SK-N-MC (cell line): ENCODE measurements at regions not wholly inside any gene's neighbourhood (a gene's known extent, or its start where the extent isn't known, plus 50 kb on each side); places are given as distances from the start of the nearest gene placed in this dataset.

Experiments
- DNase-seq: peaks from one replicate; pipeline ENCODE4 v3.0.0-alpha.2; 2011; ENCODE audit warnings: low read depth, low spot score
- H3K27ac ChIP-seq: fragments of 200-600 bp; sonication (generic); 2 replicates; pipeline ENCODE4 v1.5.1; 2016; ENCODE audit warnings: mixed run types
- H3K36me3 ChIP-seq: fragments of 200-600 bp; sonication (generic); 2 replicates; pipeline ENCODE4 v1.6.1; 2017; ENCODE audit warnings: antibody characterized with exemption, low read length, mixed read lengths; ENCODE audit not compliant: insufficient read depth
- H3K4me3 ChIP-seq: fragments of 200-600 bp; sonication (generic); 2 replicates; pipeline ENCODE4 v1.5.1; 2016
- H3K9ac ChIP-seq: fragments of 200-600 bp; sonication (generic); 2 replicates; pipeline ENCODE4 v1.8.0; 2017; ENCODE audit warnings: mixed run types, mixed read lengths; ENCODE audit not compliant: insufficient read length
- H3K9me3 ChIP-seq: fragments of 200-600 bp; sonication (generic); 2 replicates; pipeline ENCODE4 v1.6.1; 2017; ENCODE audit warnings: low read depth, mild to moderate bottlenecking, antibody characterized with exemption, low read length, moderate library complexity, mixed read lengths
- EZH2 ChIP-seq: fragments of 200-600 bp; sonication (generic); IDR thresholded peaks from one replicate; pipeline ENCODE4 v1.6.1; 2017; ENCODE audit warnings: antibody characterized with exemption
- FOXP2 ChIP-seq: optimal IDR thresholded peaks from 2 replicates; pipeline ENCODE3; 2011; ENCODE audit warnings: mild to moderate bottlenecking, moderate library complexity; ENCODE audit not compliant: insufficient read depth; ENCODE audit errors: extremely low read length, control extremely low read depth
- POLR2AphosphoS5 ChIP-seq: IDR thresholded peaks from 2 replicates; pipeline ENCODE4 v1.6.1; 2012; ENCODE audit warnings: mild to moderate bottlenecking, low read depth, low read length, borderline replicate concordance

DNA sequence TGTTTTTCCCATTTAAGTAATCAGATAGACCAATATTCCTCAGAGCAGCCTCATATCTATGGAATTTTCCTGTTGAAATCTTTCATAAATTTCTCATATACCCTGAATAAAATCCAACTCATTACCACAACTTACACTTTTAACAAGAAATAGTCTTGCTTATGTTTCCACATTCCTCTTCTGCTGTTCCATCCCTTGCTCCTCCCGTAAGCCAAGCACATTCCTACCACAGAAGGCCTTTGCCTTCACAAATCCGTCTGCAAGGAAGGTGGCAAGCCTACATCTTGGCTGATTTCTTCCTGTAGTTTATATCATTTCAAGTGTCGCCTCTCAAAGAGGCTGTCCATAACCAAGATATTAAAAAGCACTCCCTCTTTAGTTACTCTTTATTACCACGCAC, 127.7 kb downstream of the C12orf50 start:
- H3K4me3 ChIP-seq, result no peak overlapping the region
- TF ChIP-seq POLR2AphosphoS5, result no peak
- no peak for TF ChIP-seq FOXP2
- TF ChIP-seq EZH2, result no peak
- DNase-seq, result no peak
- no peaks in the 10 kb centered on the region for H3K9me3 ChIP-seq
- H3K9ac ChIP-seq, result no peak overlapping the region
- H3K36me3 ChIP-seq, result no peaks in the 10 kb centered on the region
- H3K27ac ChIP-seq, result no peak overlapping the region

- H3K36me3 ChIP-seq, result no peaks in the 10 kb centered on the region
- no peaks in the 10 kb centered on the region for H3K9me3 ChIP-seq
- TF ChIP-seq FOXP2 (no peak), EZH2 (no peak)
- H3K4me3 ChIP-seq, result no peak overlapping the region
- no peak overlapping the region for H3K9ac ChIP-seq
- no peak for DNase-seq
- H3K27ac ChIP-seq, result no peak overlapping the region
These were observed 131.5 kb downstream of the C12orf50 start for GRCh38 chr12:87897662-87898061.

DNA sequence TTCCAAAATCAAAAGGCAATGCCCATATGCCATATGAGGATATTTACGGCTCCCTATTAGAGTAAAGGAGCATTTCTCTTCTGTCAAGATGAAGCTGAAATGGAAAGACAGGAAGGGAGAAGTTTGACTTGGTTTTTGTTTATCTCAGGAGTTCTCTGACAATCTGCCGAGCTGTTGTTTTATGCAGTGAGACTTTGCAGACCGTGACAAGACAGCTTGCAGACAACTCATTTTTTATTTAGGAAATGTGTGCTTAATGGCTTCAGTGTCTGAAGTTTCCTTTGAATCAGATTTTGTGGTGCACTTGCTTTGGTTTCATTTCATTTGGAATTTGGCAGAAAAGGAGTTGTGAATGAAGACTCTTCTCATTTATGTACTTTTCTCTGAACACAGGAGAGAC, 145.4 kb downstream of the C12orf50 start:
- Histone ChIP-seq H3K9me3 (no peaks in the 10 kb centered on the region), H3K4me3 (peak overlapping the region; percentile 62), H3K36me3 (no peaks in the 10 kb centered on the region), H3K9ac (peak overlapping the region; percentile 34), H3K27ac (no peak overlapping the region)
- no peak for TF ChIP-seq EZH2
- TF ChIP-seq FOXP2, result no peak
- no peak for TF ChIP-seq POLR2AphosphoS5
- DNase-seq, result no peak

- DNase-seq, result no peak
- H3K27ac ChIP-seq, result no peak overlapping the region
These were observed 150.1 kb downstream of the C12orf50 start for GRCh38 chr12:87879141-87879540.

DNA sequence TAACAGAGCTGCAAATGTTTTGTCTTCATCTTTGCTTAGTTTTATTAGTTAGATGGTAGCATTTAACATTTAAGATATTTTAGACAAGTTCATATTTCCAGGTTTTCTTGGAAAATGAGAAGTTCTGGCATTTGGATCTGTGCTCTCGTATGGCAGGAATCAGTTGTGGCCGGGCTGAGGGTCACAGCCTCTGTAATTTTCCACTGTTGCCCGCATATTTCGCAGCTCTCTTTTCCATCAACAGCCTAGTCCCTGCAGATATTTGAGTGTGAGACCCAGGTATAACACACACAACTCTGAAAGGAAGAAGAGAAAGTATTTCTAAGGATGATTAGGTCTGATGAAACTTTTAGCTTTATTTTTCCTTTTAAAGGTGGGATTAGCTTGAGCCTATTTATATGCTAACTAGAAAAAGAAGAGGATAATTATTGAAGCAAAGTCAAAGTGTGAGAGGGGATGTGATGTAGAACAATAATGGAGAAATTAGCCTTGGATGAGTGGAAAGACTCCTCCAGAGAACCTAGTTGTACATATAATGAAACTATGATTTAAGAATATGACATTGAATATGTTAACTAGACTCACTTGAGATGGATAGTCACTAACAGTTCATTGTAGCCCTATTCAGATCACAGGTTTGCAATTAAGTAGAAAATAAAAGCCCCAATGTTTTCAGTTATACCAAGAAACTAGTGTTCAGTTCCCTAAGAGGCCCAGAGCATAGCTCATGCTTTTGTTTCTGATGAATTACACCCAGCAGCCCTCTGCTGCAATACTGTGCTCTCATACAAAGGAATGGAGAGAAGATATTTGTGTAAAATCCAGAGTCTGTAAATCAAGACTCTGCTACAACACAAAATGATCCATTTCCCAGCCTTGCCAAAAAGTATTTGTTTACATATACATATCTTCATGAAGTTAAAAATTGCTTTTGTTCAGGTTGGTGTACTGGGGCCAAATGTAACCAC, 158.4 kb downstream of the C12orf50 start:
- TF ChIP-seq FOXP2 (no peak), POLR2AphosphoS5 (no peak)
- H3K9ac ChIP-seq, result no peak overlapping the region
- H3K36me3 ChIP-seq, result no peaks in the 10 kb centered on the region

More at GRCh38 chr12:87879141-87879540, 150.1 kb downstream of the C12orf50 start:
- Histone ChIP-seq H3K4me3 (no peak overlapping the region), H3K9ac (no peak overlapping the region), H3K36me3 (no peaks in the 10 kb centered on the region), H3K9me3 (no peaks in the 10 kb centered on the region)
- TF ChIP-seq FOXP2 (no peak), POLR2AphosphoS5 (no peak), EZH2 (no peak)

DNA sequence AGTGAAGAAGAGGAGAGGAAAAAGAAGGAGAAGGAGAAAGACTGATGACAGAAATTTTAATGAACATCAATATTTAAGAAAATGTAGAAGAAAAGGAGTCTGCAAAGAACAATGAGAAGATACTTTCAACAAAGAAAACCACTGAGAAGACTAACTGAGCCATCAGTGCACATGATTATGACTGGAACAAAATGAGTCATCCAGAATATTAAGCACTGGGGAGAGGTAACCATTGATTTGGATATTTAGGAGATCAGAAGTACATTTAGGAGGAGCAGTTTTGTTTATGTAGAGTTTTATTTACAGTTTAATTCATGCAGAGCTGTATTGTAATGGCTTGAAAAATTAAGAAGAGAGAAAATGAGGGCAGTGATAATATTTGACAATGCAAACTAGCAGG, 159.1 kb downstream of the C12orf50 start:
- DNase-seq, result no peak

More for the DNA sequence above, 158.4 kb downstream of the C12orf50 start:
- Histone ChIP-seq H3K27ac (no peak overlapping the region), H3K9me3 (no peaks in the 10 kb centered on the region), H3K4me3 (no peak overlapping the region)
- no peak for DNase-seq

GRCh38 chr12:87866578-87867292, 162.5 kb downstream of the C12orf50 start:
- DNase-seq, result no peak
- no peak for TF ChIP-seq FOXP2
- no peak for TF ChIP-seq EZH2
- no peak for TF ChIP-seq POLR2AphosphoS5

More for the DNA sequence above, 159.1 kb downstream of the C12orf50 start:
- Histone ChIP-seq H3K9me3 (no peaks in the 10 kb centered on the region), H3K9ac (no peak overlapping the region), H3K4me3 (no peak overlapping the region), H3K27ac (no peak overlapping the region), H3K36me3 (no peaks in the 10 kb centered on the region)
- no peak for TF ChIP-seq EZH2
- no peak for TF ChIP-seq POLR2AphosphoS5
- no peak for TF ChIP-seq FOXP2

GRCh38 chr12:87861791-87862190, 167.4 kb downstream of the C12orf50 start:
- H3K36me3 ChIP-seq, result no peaks in the 10 kb centered on the region
- H3K27ac ChIP-seq, result no peak overlapping the region
- H3K4me3 ChIP-seq, result no peak overlapping the region
- H3K9me3 ChIP-seq, result no peaks in the 10 kb centered on the region
- TF ChIP-seq FOXP2 (no peak), POLR2AphosphoS5 (no peak), EZH2 (no peak)
- no peak overlapping the region for H3K9ac ChIP-seq
- DNase-seq, result no peak

More at GRCh38 chr12:87866578-87867292, 162.5 kb downstream of the C12orf50 start:
- Histone ChIP-seq H3K9ac (no peak overlapping the region), H3K4me3 (no peak overlapping the region), H3K9me3 (no peaks in the 10 kb centered on the region), H3K36me3 (no peaks in the 10 kb centered on the region), H3K27ac (no peak overlapping the region)
